ENCODE measurements at regions not wholly inside any gene's neighbourhood (a gene's known extent, or its start where the extent isn't known, plus 50 kb on each side); places are given as distances from the start of the nearest gene placed in this dataset.

GRCh38 chr6:78400076-78400475 lies 467.3 kb upstream of the IRAK1BP1 start:
- H4K20me1 ChIP-seq (replicated peaks; ENCODE audit: insufficient read depth): no peaks in the 10 kb centered on the region
- Mint-ChIP-seq H3K4me1 (peaks cover 10% of the 10 kb centered on the region), H3K36me3 (ENCODE audit: low read depth) (no peaks in the 10 kb centered on the region), H3K4me3 (no peak overlapping the region), H3K27ac (no peak overlapping the region; the same call in 1 of the 2 replicates), H3K27me3 (ENCODE audit: insufficient read depth, low read depth, poor library complexity) (peaks cover 1% of the 10 kb centered on the region), H3K9me3 (no peaks in the 10 kb centered on the region)
- TF ChIP-seq CTCF (conservative IDR thresholded peaks at IDR 0.05; ENCODE audit: low read depth in 2 of 2) (no peak), CREB1 (CRISPR knock-in tag; IDR thresholded peaks at IDR 0.05; ENCODE audit: low read depth) (no peak), NANOG (IDR thresholded peaks at IDR 0.05; ENCODE audit: borderline replicate concordance) (no peak), EZH2phosphoT487 (IDR thresholded peaks at IDR 0.05; ENCODE audit: unreplicated experiment) (no peak), ZNF114 (CRISPR knock-in tag; IDR thresholded peaks at IDR 0.05) (no peak), JUNB (IDR thresholded peaks at IDR 0.05; ENCODE audit: unreplicated experiment) (no peak), ZNF331 (CRISPR knock-in tag; IDR thresholded peaks at IDR 0.05; ENCODE audit: low read depth) (no peak), POLR2AphosphoS5 (IDR thresholded peaks at IDR 0.05; ENCODE audit: low read depth) (no peak), ETS1 (IDR thresholded peaks at IDR 0.05) (no peak), ZNF462 (CRISPR knock-in tag; IDR thresholded peaks at IDR 0.05) (no peak), EZH2 (IDR thresholded peaks at IDR 0.05; ENCODE audit: low read depth, unreplicated experiment) (no peak), REST (IDR thresholded peaks at IDR 0.05; ENCODE audit: unreplicated experiment) (no peak), STAT1 (IDR thresholded peaks at IDR 0.05; ENCODE audit: unreplicated experiment) (no peak)
- DNase-seq (ENCODE audit: low spot score): no peak
- no peak overlapping the region for H3K4me2 ChIP-seq
- H3K36me3 ChIP-seq (ENCODE audit: insufficient read depth): no peaks in the 10 kb centered on the region
- no peaks in the 10 kb centered on the region for H3K27me3 ChIP-seq (ENCODE audit: insufficient read depth)
- H2AFZ ChIP-seq: no peak overlapping the region
- no peak overlapping the region for H3K27ac ChIP-seq (ENCODE audit: low read depth)
- no peaks in the 10 kb centered on the region for H3K9me2 ChIP-seq (ENCODE audit: insufficient read depth)
- ATAC-seq: peak; percentile 41; the same call in 2 of the 3 replicates
- H3K79me2 ChIP-seq (replicated peaks; ENCODE audit: insufficient read depth): no peaks in the 10 kb centered on the region
- no peaks in the 10 kb centered on the region for H3F3A ChIP-seq (replicated peaks; ENCODE audit: low read depth)
- no peak overlapping the region for H3K4me3 ChIP-seq
- peaks cover 7% of the 10 kb centered on the region; the same call in 1 of the 2 replicates for H3K4me1 ChIP-seq (ENCODE audit: insufficient read depth)

Measured in GM23338 (cell line).